ENCODE measurements at regions not wholly inside any gene's neighbourhood (a gene's known extent, or its start where the extent isn't known, plus 50 kb on each side); places are given as distances from the start of the nearest gene placed in this dataset.

DNA sequence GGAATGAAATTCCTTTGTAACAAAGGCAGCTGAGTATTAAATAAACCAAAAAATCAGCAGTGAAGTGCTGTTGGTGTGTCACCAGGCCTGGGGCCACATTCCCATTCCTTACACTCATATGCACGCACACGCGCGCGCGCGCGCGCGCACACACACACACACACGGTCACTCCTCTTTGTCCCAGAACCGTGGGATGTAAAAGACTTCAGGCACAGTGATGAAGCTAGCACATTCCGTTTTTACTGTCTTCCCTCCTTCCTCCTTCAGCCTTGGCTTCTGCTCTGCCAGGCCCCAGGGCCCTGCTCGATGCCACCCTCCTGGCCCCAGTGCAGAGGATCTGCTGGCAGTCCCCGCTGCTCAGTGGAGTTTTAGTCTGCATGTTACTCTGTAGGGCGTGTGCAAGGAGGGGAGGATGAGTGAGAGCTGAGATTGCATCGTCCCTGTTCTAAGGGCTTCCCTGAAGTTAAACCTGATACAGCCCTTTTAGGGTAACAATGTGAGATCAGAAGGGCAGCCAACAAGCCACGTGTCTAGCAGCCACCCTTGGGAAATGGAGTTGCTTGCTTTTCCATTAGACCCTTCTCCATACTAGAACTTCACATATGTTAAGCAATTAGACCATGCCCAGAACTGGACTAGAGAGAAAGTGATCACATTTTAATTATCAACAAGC lies 71.7 kb upstream of the WDR26 start:
- H3K27me3 ChIP-seq, result no peaks in the 10 kb centered on the region
- peak in 1 of 2 donors; percentile 28 for DNase-seq (ENCODE audit: low read depth in 1 of 2, low spot score in 1 of 2)
- TF ChIP-seq, protein P1, sequence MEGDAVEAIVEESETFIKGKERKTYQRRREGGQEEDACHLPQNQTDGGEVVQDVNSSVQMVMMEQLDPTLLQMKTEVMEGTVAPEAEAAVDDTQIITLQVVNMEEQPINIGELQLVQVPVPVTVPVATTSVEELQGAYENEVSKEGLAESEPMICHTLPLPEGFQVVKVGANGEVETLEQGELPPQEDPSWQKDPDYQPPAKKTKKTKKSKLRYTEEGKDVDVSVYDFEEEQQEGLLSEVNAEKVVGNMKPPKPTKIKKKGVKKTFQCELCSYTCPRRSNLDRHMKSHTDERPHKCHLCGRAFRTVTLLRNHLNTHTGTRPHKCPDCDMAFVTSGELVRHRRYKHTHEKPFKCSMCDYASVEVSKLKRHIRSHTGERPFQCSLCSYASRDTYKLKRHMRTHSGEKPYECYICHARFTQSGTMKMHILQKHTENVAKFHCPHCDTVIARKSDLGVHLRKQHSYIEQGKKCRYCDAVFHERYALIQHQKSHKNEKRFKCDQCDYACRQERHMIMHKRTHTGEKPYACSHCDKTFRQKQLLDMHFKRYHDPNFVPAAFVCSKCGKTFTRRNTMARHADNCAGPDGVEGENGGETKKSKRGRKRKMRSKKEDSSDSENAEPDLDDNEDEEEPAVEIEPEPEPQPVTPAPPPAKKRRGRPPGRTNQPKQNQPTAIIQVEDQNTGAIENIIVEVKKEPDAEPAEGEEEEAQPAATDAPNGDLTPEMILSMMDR (IDR thresholded peaks at IDR 0.05; ENCODE audit: low read depth, low read length), result no peak
- H3K4me1 ChIP-seq (ENCODE audit: low read depth), result peaks cover 11% of the 10 kb centered on the region
- no peaks in the 10 kb centered on the region for H3K9me3 ChIP-seq (ENCODE audit: low read depth)
- no peaks in the 10 kb centered on the region for H3K36me3 ChIP-seq
- no peak overlapping the region for H3K4me3 ChIP-seq
- no peak overlapping the region for H3K27ac ChIP-seq

DNA sequence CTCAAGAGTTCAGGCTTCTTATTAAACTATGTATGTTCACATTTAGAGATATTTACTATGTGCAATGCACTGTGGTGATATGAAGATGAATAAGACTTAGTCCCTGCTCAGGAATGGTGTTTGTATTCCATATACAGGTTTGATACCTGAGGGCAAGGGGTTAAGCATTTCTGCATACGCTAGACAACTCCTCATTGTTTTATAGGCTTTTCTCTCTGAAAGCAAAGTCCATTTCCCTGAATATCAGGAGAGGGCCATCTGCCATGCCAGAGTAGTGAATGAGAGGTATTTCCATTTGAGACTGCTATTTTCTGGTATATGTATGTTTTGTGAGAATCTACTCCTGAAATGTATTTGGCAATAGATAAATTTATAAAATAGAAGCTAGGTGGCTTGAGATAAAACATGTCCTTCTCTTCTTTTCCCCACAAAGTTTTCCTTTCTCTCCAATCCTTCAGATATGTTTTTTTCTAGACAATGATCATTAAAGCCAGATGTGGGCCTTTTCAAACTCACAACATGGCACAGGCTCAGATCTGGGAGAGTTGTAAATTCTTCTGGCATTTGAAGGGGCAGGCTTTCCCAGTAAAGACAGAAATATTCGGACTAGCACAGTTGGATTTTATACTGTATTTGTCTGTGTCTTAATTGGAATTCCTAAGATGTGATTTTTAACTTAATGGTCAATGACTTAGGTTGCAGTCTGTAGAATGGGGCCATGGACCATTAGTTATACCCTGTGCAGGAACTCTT lies 73.3 kb upstream of the WDR26 start:
- Histone ChIP-seq H3K27ac (no peak overlapping the region), H3K4me1 (ENCODE audit: low read depth) (peaks cover 8% of the 10 kb centered on the region), H3K36me3 (no peaks in the 10 kb centered on the region), H3K9me3 (ENCODE audit: low read depth) (no peaks in the 10 kb centered on the region), H3K27me3 (no peaks in the 10 kb centered on the region), H3K4me3 (no peak overlapping the region)
- no peak for DNase-seq (ENCODE audit: low read depth in 1 of 2, low spot score in 1 of 2)
- TF ChIP-seq, protein P1 (IDR thresholded peaks at IDR 0.05; ENCODE audit: low read depth, low read length), result no peak

DNA sequence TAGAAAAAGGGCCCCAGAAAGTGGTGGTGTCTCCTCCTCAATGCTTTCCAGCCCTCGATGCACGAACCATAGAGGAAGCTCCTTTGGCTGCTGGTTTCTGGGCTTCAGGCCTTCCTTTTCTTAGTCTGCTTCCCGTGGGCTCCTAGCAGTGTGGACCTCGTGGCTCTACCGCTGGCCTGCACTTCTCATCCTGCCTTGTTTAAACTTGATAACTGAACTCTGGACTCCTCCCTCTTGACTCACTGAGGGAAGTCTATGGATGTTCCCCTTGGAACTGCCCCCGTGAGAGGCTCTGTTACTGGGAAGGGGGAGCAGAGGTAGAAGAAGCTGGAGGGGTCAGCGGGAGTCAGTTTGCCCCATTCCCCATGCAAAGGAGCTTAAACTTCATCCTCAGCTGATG lies 75.3 kb upstream of the WDR26 start:
- TF ChIP-seq, protein P1 (IDR thresholded peaks at IDR 0.05; ENCODE audit: low read depth, low read length), result no peak
- Histone ChIP-seq H3K27me3 (no peaks in the 10 kb centered on the region), H3K4me1 (ENCODE audit: low read depth) (no peaks in the 10 kb centered on the region), H3K4me3 (no peak overlapping the region), H3K36me3 (no peaks in the 10 kb centered on the region), H3K9me3 (ENCODE audit: low read depth) (no peaks in the 10 kb centered on the region), H3K27ac (no peak overlapping the region)
- DNase-seq (ENCODE audit: low read depth in 1 of 2, low spot score in 1 of 2), result peak in 1 of 2 donors; percentile 23

DNA sequence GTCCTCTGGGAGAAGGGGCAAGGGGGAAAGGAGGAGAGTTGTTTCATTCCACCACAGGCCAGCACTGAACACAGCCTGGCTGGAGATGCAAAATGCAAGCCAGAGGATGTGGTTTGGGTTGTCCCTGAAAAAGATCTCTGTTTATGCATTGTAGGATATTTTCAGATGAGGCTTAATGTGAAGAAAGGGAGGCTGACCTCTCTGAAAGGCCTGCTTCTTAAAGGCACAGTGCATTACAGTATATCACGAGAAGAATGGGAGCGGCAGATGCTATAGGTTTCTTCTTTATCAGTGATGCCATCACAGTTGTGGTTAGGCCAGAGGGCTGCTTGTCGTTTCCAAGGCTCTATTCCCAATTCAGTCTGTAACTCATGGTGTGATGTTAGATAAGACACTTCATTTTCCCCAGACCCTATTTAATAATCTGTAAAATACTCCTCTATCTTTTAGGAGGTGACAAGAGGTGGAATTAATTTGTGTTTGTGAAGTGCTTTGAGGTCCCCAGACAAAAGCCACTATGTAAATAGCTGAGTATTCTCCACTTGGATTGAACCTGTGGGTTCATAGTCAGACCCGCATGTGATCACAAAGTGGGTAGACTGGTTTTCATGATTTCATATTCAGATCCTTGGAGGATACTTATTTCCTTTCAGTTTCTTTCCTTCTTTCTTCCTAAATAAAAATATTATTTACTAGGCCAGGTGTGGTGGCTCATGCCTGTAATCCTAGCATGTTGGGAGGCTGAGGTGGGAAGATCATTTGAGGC lies 76.5 kb upstream of the WDR26 start:
- TF ChIP-seq, protein P1 (IDR thresholded peaks at IDR 0.05; ENCODE audit: low read depth, low read length), result no peak
- H3K36me3 ChIP-seq, result no peaks in the 10 kb centered on the region

DNA sequence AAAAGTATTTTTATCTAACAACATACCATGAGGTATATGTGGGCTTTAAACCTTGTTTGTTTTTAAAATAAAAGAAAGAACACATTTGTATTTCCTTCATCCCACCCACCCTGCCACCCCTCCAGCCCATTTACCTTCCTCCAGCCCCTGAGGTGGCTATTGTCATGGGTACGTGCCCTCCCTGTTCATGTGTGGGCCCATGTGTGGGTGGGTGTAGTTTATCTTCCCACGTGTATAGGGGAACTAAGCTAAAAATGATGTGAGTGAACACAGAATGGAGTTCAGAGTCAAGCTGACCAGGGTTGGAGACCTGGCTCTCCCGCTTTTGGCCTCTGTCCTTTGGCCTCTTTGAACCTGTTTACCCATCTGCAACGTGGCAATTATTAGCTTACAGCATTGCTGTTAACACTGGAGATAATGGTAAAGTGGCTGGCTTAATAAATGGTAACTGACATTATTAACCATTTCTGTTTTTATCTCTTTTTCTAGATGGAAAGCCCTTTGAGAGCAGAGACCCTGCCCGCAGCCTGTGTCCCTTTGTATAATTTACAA lies 78.1 kb upstream of the WDR26 start:
- H3K9me3 ChIP-seq (ENCODE audit: low read depth), result no peaks in the 10 kb centered on the region
- TF ChIP-seq, protein P1 (IDR thresholded peaks at IDR 0.05; ENCODE audit: low read depth, low read length), result no peak
- no peak overlapping the region for H3K27ac ChIP-seq
- no peak overlapping the region for H3K4me3 ChIP-seq
- no peak for DNase-seq (ENCODE audit: low read depth in 1 of 2, low spot score in 1 of 2)
- H3K27me3 ChIP-seq, result no peaks in the 10 kb centered on the region
- H3K36me3 ChIP-seq, result no peaks in the 10 kb centered on the region
- no peaks in the 10 kb centered on the region for H3K4me1 ChIP-seq (ENCODE audit: low read depth)

More for the DNA sequence above, 76.5 kb upstream of the WDR26 start:
- DNase-seq (ENCODE audit: low read depth in 1 of 2, low spot score in 1 of 2), result peak in 1 of 2 donors; percentile 62
- Histone ChIP-seq H3K4me1 (ENCODE audit: low read depth) (no peaks in the 10 kb centered on the region), H3K27me3 (no peaks in the 10 kb centered on the region), H3K4me3 (no peak overlapping the region), H3K27ac (no peak overlapping the region), H3K9me3 (ENCODE audit: low read depth) (no peaks in the 10 kb centered on the region)
